ENCODE measurements at regions not wholly inside any gene's neighbourhood (a gene's known extent, or its start where the extent isn't known, plus 50 kb on each side); places are given as distances from the start of the nearest gene placed in this dataset.

DNA sequence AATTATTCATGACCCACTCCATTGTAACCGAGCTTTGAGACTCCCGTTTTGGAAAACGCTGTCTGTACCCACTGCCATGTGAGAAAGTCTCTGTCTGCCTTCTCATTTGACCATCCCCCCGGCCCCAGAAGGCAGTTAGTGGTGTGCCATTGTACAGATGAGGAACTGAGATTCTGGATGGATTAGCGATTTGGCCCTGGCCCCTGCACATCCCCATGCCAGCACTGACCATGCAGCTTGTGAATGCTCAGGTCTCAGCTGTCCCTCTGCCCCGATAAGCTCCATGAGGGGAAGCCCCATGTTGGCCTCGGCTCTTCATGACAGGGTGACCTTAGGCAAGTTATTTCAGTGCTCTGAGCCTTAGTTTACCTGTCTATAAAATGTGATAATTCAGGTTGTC, 153.0 kb upstream of the SMAD3 start:
- Histone ChIP-seq H3K4me1 (ENCODE audit: control insufficient read depth, extremely low read depth, insufficient read depth, low read length) (no peaks in the 10 kb centered on the region), H4K20me1 (ENCODE audit: control insufficient read depth, extremely low read depth, insufficient read depth, low read length) (no peaks in the 10 kb centered on the region), H2AFZ (ENCODE audit: control insufficient read depth, low read length) (no peak overlapping the region), H3K27ac (ENCODE audit: control insufficient read depth, insufficient read depth, low read length) (no peak overlapping the region), H3K9me3 (ENCODE audit: control insufficient read depth, low read depth, low read length) (no peaks in the 10 kb centered on the region), H3K4me3 (ENCODE audit: control insufficient read depth in 2 of 3, extremely low read depth in 1 of 3, insufficient read depth in 2 of 3, low read depth in 1 of 3, low read length in 3 of 3) (no peak overlapping the region), H3K27me3 (ENCODE audit: control insufficient read depth, extremely low read depth, insufficient read depth, low read length) (peaks cover 10% of the 10 kb centered on the region), H3K9me1 (ENCODE audit: control insufficient read depth, extremely low read depth, insufficient read depth, low read length) (no peaks in the 10 kb centered on the region), H3K36me3 (ENCODE audit: control insufficient read depth in 2 of 2, extremely low read depth in 1 of 2, insufficient read depth in 2 of 2, low read length in 2 of 2) (no peaks in the 10 kb centered on the region), H3K9ac (ENCODE audit: control insufficient read depth, extremely low read depth, insufficient read depth, low read length) (no peak overlapping the region), H3K4me2 (ENCODE audit: control insufficient read depth, extremely low read depth, insufficient read depth, low read depth, low read length) (no peak overlapping the region), H3K79me2 (ENCODE audit: control insufficient read depth, insufficient read depth, low read length) (no peaks in the 10 kb centered on the region)
- no peak for DNase-seq (ENCODE audit: low read depth, low spot score)
- dilution Hi-C loops (cut with MboI; ENCODE audit: extremely low pct_ligation_motif_present, low sequenced_read_pairs): no loop called here
- no peak for FAIRE-seq
- TF ChIP-seq, protein P1, sequence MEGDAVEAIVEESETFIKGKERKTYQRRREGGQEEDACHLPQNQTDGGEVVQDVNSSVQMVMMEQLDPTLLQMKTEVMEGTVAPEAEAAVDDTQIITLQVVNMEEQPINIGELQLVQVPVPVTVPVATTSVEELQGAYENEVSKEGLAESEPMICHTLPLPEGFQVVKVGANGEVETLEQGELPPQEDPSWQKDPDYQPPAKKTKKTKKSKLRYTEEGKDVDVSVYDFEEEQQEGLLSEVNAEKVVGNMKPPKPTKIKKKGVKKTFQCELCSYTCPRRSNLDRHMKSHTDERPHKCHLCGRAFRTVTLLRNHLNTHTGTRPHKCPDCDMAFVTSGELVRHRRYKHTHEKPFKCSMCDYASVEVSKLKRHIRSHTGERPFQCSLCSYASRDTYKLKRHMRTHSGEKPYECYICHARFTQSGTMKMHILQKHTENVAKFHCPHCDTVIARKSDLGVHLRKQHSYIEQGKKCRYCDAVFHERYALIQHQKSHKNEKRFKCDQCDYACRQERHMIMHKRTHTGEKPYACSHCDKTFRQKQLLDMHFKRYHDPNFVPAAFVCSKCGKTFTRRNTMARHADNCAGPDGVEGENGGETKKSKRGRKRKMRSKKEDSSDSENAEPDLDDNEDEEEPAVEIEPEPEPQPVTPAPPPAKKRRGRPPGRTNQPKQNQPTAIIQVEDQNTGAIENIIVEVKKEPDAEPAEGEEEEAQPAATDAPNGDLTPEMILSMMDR (optimal IDR thresholded peaks at IDR 0.05 in 1 of 3, IDR thresholded peaks at IDR 0.05 in 1 of 3, conservative IDR thresholded peaks at IDR 0.05 in 1 of 3; ENCODE audit: extremely low read depth in 1 of 3, insufficient read depth in 2 of 3, low read length in 3 of 3): no peak
- TF ChIP-seq EZH2 (IDR thresholded peaks at IDR 0.05; ENCODE audit: low read length): no peak

- no peak overlapping the region for H3K27ac ChIP-seq (ENCODE audit: control insufficient read depth, insufficient read depth, low read length)
- H3K4me1 ChIP-seq (ENCODE audit: control insufficient read depth, extremely low read depth, insufficient read depth, low read length): no peaks in the 10 kb centered on the region
- no peaks in the 10 kb centered on the region for H4K20me1 ChIP-seq (ENCODE audit: control insufficient read depth, extremely low read depth, insufficient read depth, low read length)
- H3K9me1 ChIP-seq (ENCODE audit: control insufficient read depth, extremely low read depth, insufficient read depth, low read length): no peaks in the 10 kb centered on the region
- H3K27me3 ChIP-seq (ENCODE audit: control insufficient read depth, extremely low read depth, insufficient read depth, low read length): peaks cover 16% of the 10 kb centered on the region
- no peak overlapping the region for H3K4me2 ChIP-seq (ENCODE audit: control insufficient read depth, extremely low read depth, insufficient read depth, low read depth, low read length)
- dilution Hi-C loops (cut with MboI; ENCODE audit: extremely low pct_ligation_motif_present, low sequenced_read_pairs): no loop called here
- no peak overlapping the region for H3K9ac ChIP-seq (ENCODE audit: control insufficient read depth, extremely low read depth, insufficient read depth, low read length)
- no peak for DNase-seq (ENCODE audit: low read depth, low spot score)
- H3K4me3 ChIP-seq (ENCODE audit: control insufficient read depth in 2 of 3, extremely low read depth in 1 of 3, insufficient read depth in 2 of 3, low read depth in 1 of 3, low read length in 3 of 3): no peak overlapping the region
- no peaks in the 10 kb centered on the region for H3K79me2 ChIP-seq (ENCODE audit: control insufficient read depth, insufficient read depth, low read length)
- no peak for FAIRE-seq
- H3K36me3 ChIP-seq (ENCODE audit: control insufficient read depth in 2 of 2, extremely low read depth in 1 of 2, insufficient read depth in 2 of 2, low read length in 2 of 2): no peaks in the 10 kb centered on the region
- no peak overlapping the region for H2AFZ ChIP-seq (ENCODE audit: control insufficient read depth, low read length)
- TF ChIP-seq, protein P1 (optimal IDR thresholded peaks at IDR 0.05 in 1 of 3, IDR thresholded peaks at IDR 0.05 in 1 of 3, conservative IDR thresholded peaks at IDR 0.05 in 1 of 3; ENCODE audit: extremely low read depth in 1 of 3, insufficient read depth in 2 of 3, low read length in 3 of 3): no peak
- no peak for TF ChIP-seq EZH2 (IDR thresholded peaks at IDR 0.05; ENCODE audit: low read length)
- peaks cover 2% of the 10 kb centered on the region for H3K9me3 ChIP-seq (ENCODE audit: control insufficient read depth, low read depth, low read length)
Observed at GRCh38 chr15:66917904-66918448, 147.4 kb upstream of the SMAD3 start.
